NCI-H2227 (cell line): ENCODE measurements at regions not wholly inside any gene's neighbourhood (a gene's known extent, or its start where the extent isn't known, plus 50 kb on each side); places are given as distances from the start of the nearest gene placed in this dataset.

Source experiments
- DNase-seq: peaks from one replicate; lab custom pipeline; 2025; ENCODE audit not compliant: unreplicated experiment; lab: John Stamatoyannopoulos, UW

- DNase-seq, result no peak
These were observed 162.5 kb downstream of the GASK1B start for GRCh38 chr4:158010361-158010760.

GRCh38 chr4:158008551-158009218 lies 164.1 kb downstream of the GASK1B start:
- no peak for DNase-seq

- no peak for DNase-seq
These were observed 165.3 kb downstream of the GASK1B start for GRCh38 chr4:158007566-158007965.

DNA sequence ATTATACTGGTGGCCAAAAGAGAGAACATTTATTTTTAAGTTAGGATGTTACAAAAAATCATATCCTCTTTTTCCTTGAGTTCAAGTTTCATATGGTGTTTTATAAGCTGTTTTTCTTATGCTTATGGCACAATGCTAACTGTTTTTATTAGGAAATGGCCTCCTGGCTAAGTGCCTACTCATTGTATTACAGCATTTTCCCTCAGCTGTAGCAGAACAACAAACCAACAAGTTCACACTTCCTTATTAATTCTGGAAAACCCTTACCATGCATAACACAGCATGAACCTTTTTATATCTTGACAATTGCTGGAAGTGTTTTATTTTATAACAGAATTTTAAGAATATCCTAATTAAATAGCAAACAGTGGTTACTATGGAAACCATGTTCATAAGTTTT lies 165.8 kb downstream of the GASK1B start:
- DNase-seq, result no peak

- DNase-seq, result no peak
These were observed 167.8 kb downstream of the GASK1B start for GRCh38 chr4:158005021-158005420.

GRCh38 chr4:158004101-158004500 lies 168.7 kb downstream of the GASK1B start:
- no peak for DNase-seq

DNA sequence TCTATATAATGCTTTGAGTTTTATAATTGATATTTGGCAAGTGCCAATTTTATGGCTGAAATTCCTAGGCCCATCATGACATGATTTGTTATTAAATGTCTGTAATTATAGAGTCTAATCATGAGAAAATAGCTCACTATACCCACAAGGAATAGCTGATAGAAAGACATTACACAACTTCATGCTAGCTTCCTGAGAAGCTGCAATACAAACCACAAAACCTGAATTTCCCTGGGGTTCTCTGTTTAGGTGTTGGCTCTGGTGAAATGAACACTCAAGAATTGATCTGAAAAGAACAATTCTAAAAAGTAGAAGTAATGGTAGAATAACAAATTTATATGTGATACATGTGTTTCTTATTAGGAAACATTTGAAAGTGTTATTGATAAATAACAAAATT lies 169.6 kb downstream of the GASK1B start:
- no peak for DNase-seq

DNA sequence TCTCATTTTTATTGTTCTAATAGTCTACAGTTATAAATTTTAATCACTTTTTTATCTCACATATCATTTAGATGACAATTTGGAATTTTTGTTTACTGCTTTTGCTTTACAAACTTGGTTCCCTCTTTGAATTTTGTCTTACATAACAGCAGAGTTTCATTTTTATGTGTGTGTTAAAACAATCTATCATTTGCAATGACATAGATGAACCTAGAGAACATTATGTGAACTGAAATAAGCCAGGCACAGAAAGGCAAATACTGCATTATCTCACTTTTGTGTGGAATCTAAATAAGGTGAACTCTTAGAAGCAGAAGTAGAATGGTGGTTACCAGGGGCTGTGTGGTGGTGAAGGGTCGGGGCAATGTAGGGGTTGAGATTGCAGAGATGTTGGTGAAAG lies 170.7 kb downstream of the GASK1B start:
- DNase-seq, result no peak

DNA sequence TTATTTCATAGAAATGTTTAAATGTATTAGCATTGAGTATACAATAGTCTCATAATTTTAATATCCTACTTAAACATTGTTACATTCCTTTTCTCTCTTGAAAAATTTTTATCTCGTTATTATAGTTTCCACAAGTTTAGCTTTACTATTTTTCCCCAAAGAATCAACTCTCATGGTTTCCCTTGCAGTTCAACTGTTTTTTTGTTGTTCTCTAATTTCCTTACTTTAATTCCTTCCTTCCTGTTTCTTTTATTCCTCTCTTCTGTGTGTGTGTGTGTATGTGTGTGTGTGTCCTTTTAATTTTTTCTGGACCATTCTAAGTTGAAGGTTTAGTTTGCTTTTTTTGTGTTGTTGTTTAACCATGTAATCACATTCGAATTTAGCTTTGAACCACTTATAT lies 171.1 kb downstream of the GASK1B start:
- no peak for DNase-seq

GRCh38 chr4:157999723-158000122 lies 173.1 kb downstream of the GASK1B start:
- no peak for DNase-seq

GRCh38 chr4:157997296-157997695 lies 175.5 kb downstream of the GASK1B start:
- no peak for DNase-seq

GRCh38 chr4:157996061-157997028 lies 176.5 kb downstream of the GASK1B start:
- no peak for DNase-seq

GRCh38 chr4:157994863-157995262 lies 178.0 kb downstream of the GASK1B start:
- no peak for DNase-seq

DNA sequence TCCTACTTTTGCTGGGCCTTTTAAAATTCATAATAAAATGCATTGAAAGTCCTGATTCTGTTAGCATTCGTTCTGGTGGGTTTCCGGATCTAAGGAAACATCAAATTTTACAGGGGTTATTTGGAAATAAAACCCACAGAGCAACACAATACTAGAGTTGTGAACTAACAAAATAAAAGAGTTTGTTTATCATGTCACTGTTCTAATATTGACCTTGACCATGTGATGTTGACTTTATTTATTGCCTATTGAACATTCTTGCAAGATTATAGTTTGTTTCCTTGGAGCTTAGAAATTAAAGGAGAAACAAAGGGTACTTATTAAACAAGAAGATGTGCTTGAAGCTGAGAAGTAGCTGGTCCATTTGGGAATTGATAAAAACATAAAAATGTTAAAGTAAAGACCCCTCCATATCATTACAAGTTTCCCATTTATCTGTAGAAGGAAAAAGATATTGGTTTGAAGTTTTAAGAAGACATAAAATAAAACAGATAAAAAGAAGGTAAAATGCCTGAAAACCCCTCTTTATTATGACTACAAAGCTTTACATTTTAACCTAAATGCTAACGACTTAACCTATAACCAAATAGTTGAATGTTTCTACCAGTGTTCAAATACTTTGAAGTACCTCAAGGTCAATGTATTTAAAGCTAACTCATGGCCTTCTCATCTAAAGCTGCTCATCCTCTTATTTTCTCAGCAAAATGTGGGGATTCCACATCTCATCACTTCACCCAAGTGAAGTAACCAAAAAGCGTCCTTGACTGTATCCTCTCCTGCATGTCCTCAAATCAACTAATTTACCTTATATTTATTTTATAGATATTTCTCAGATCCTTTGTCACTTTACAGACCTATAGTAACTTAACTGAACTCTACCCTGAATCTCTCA lies 179.6 kb downstream of the GASK1B start:
- no peak for DNase-seq

DNA sequence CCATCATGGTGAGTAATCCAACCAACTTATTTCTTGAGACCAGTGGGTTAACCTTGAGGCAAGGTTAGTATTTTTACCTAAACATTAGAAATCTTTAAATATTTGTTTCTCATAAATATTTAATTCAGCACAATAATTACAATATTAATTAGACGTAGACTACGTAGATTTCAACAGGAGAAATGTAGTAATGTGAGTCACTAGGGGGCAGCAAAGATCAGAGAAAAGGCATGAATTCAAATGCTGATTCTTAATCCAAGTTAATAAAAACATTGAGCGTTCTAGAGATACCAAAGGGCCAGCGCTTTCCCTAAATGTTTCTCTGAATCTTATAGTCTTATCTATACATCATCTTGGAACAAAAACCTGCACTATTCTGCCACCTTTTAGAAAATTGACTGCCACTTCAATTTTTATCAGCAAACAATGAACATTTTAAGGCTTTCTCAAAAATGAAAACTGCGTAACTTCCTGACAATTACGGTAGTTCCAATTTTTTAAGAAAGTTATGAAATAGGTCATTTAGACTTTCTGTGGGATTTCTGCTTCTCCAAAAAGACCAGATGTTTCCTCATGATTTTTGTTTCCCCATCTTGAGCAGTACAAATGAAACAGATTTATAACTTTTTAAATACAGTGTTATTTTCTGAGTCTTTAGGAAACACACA lies 180.7 kb downstream of the GASK1B start:
- DNase-seq, result peak; percentile 28

- DNase-seq, result no peak
These were observed 184.2 kb downstream of the GASK1B start for GRCh38 chr4:157988641-157989040.

DNA sequence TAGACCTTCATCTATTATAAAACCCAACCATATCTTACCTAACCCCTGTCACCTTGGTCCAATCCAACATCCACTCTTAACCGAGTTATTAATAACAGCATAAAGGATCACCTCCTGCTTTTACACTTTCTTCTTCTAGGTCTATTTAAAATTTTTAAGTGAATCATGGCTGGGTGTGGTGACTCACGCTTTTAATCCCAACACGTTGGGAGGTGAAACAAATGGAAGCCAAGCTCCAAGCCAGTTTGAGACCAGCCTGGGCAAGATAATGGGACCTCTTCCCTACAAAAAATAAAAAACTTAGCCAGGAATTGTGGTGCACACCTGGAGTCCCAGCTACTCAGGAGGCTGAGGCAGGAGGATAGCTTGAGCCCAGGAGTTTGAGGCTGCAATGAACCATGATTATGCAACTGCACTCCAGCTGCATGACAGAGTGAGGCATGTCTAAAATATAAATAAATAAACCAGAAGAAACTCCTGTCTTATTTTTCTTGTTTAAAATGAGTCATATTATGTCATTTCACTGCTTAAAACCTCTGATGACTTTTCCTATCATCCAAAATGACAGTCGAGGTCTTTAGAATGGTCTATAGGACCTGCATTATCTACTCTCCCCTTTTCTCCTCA lies 188.4 kb downstream of the GASK1B start:
- DNase-seq, result no peak

GRCh38 chr4:157983300-157983699 lies 189.5 kb downstream of the GASK1B start:
- DNase-seq, result no peak

GRCh38 chr4:157980158-157980557 lies 192.7 kb downstream of the GASK1B start:
- no peak for DNase-seq

- DNase-seq, result peak; percentile 85
These were observed 194.0 kb downstream of the GASK1B start for GRCh38 chr4:157978680-157979361.
